ENCODE measurements at regions not wholly inside any gene's neighbourhood (a gene's known extent, or its start where the extent isn't known, plus 50 kb on each side); places are given as distances from the start of the nearest gene placed in this dataset.
A peak's percentile ranks its signal among the peaks of the same experiment; 100 is the strongest.

DNA sequence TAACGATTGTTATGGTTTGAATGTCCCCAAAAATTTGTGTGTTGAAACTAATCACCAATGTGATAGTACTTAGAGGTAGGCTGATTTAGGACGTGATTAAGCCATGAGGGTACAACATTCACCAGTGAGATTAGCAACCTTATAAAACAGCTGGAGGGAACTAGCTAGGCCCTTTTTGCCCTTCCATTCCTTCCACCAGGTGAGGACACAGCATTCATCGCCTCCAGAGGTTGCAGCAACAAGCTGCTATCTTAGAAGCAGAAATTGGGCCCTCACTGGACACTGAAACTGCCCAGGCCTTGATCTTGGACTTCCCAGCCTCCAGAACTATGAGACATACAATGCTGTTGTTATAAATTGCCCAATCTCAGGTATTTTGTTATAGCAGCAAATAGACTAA is 340.7 kb upstream of the JARID2 start:
- DNase-seq (ENCODE audit: low read depth, low spot score) = no peak
- no peaks in the 10 kb centered on the region for H3K4me1 Mint-ChIP-seq
- TF ChIP-seq, protein P1, sequence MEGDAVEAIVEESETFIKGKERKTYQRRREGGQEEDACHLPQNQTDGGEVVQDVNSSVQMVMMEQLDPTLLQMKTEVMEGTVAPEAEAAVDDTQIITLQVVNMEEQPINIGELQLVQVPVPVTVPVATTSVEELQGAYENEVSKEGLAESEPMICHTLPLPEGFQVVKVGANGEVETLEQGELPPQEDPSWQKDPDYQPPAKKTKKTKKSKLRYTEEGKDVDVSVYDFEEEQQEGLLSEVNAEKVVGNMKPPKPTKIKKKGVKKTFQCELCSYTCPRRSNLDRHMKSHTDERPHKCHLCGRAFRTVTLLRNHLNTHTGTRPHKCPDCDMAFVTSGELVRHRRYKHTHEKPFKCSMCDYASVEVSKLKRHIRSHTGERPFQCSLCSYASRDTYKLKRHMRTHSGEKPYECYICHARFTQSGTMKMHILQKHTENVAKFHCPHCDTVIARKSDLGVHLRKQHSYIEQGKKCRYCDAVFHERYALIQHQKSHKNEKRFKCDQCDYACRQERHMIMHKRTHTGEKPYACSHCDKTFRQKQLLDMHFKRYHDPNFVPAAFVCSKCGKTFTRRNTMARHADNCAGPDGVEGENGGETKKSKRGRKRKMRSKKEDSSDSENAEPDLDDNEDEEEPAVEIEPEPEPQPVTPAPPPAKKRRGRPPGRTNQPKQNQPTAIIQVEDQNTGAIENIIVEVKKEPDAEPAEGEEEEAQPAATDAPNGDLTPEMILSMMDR (conservative IDR thresholded peaks at IDR 0.05) = no peak
- no peaks in the 10 kb centered on the region for H3K27me3 Mint-ChIP-seq (ENCODE audit: low read depth)
- H3K36me3 Mint-ChIP-seq (ENCODE audit: low read depth) = no peaks in the 10 kb centered on the region
- peaks cover 2% of the 10 kb centered on the region for H3K9me3 Mint-ChIP-seq
- no peak overlapping the region for H3K4me3 Mint-ChIP-seq
- H3K27ac Mint-ChIP-seq (ENCODE audit: unreplicated experiment) = no peak overlapping the region

DNA sequence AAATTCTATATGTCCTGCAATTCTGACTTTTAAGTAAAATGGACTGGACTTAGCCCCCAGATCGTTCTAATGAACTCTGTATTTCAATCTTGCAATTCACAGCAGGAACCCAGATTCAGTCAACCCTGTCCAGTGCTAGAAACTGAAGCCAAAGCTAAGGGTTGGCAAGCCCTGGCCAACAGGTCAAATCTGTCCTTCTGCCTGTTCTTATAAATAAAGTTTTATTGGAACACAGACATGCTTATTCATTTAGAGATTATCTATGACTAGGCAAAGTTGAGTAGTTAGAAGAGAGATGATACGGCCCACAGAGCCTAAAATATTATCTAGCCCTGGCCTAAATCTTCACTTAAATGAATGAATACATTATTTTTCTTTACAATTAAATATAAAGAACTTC is 339.2 kb upstream of the JARID2 start:
- Mint-ChIP-seq H3K27me3 (ENCODE audit: low read depth) (no peaks in the 10 kb centered on the region), H3K36me3 (ENCODE audit: low read depth) (no peaks in the 10 kb centered on the region)
- TF ChIP-seq, protein P1 (conservative IDR thresholded peaks at IDR 0.05) = no peak

DNA sequence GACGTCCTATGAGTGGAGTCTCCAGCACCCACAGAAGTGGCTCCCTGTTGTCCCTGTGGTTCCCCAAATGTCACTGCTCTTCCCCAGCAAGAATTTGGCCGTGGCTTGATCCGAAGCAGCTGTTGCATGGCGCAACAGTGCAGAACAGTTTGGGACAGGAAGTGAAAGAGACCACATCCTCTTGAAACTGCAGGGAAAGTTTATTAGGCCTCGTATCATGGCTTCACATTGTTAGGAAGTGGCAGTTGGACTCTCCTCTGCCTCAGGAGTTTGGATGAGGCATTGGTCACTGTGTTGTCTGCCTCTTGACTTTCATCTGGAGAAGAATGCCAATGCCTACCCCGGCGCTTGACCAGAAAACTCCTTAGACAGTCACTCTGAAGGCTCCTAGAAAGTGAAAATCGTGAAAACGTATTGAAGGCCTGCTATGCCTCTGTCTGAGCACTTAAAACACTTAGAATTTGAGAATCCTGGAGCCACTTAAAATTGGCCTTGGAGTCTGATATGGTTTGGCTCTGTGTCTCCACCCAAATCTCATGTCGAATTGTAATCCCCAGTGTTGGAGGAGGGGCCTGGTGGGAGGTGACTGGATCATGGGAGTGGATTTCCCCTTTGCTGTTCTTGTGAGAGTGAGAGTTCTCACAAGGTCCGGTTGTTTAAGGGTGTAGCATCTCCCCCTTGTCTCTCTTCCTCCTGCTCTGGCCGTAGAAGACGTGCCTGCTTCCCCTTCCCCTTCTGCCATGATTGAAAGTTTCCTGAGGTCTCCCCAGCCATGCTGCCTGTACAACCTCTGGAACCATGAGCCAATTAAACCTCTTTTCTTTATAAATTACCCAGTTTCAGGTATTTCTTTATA is 334.9 kb upstream of the JARID2 start:
- H3K27me3 Mint-ChIP-seq (ENCODE audit: low read depth) = no peaks in the 10 kb centered on the region
- DNase-seq (ENCODE audit: low read depth, low spot score) = no peak
- no peak overlapping the region for H3K4me3 Mint-ChIP-seq
- no peak overlapping the region for H3K27ac Mint-ChIP-seq (ENCODE audit: unreplicated experiment)
- H3K36me3 Mint-ChIP-seq (ENCODE audit: low read depth) = no peaks in the 10 kb centered on the region
- H3K4me1 Mint-ChIP-seq = peaks cover 14% of the 10 kb centered on the region
- no peaks in the 10 kb centered on the region for H3K9me3 Mint-ChIP-seq
- TF ChIP-seq, protein P1 (conservative IDR thresholded peaks at IDR 0.05) = no peak

More for the DNA sequence above, 339.2 kb upstream of the JARID2 start:
- Mint-ChIP-seq H3K4me1 (peaks cover under 1% of the 10 kb centered on the region), H3K9me3 (no peaks in the 10 kb centered on the region), H3K27ac (ENCODE audit: unreplicated experiment) (no peak overlapping the region), H3K4me3 (no peak overlapping the region)
- DNase-seq (ENCODE audit: low read depth, low spot score) = no peak

DNA sequence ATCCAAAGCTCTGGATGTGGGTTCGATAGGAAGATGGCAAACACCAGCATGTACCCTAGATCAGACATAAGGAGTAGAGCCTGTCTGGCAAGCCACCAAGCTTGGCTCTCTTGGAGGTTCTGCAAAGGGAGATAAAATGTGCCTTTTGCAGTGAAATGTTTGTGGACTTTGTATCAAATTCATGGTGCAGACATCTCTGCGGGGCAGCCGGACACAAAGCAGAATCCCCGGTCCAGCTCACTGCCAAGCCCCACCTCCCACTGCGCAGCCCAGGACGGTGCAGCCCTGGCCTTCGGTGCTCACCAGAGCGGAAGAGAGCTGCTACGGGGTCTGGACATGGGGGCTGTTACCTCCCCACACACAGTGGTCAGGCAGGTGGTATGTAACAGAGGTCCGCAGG is 333.6 kb upstream of the JARID2 start:
- TF ChIP-seq, protein P1 (conservative IDR thresholded peaks at IDR 0.05) = no peak
- Mint-ChIP-seq H3K27ac (ENCODE audit: unreplicated experiment) (peak overlapping the region; percentile 72), H3K4me3 (no peak overlapping the region), H3K4me1 (peaks cover 23% of the 10 kb centered on the region), H3K36me3 (ENCODE audit: low read depth) (no peaks in the 10 kb centered on the region), H3K9me3 (no peaks in the 10 kb centered on the region), H3K27me3 (ENCODE audit: low read depth) (no peaks in the 10 kb centered on the region)
- no peak for DNase-seq (ENCODE audit: low read depth, low spot score)

DNA sequence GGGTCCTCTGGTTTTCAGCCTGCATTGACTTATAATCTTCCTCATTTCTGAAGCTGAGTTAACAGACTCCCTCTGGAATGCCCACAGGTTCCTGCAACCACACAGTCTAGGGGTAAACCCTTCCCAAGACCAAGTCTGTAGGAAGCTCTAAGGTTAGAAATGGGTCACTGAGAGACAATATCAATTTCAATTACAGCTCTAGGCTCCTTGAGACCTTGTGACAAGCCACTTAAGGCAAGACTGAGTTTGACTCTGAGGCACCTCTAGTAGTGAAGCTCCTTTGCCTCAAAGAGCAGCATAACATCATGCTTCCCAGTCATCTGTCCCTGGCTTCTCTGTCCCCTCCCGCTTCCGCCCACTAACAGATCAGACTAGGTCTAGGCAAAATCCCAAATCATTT is 333.2 kb upstream of the JARID2 start:
- Mint-ChIP-seq H3K9me3 (no peaks in the 10 kb centered on the region), H3K27me3 (ENCODE audit: low read depth) (no peaks in the 10 kb centered on the region), H3K27ac (ENCODE audit: unreplicated experiment) (no peak overlapping the region), H3K4me1 (peaks cover 25% of the 10 kb centered on the region), H3K4me3 (no peak overlapping the region), H3K36me3 (ENCODE audit: low read depth) (no peaks in the 10 kb centered on the region)
- no peak for DNase-seq (ENCODE audit: low read depth, low spot score)
- TF ChIP-seq, protein P1 (conservative IDR thresholded peaks at IDR 0.05) = no peak
